ENCODE measurements at regions not wholly inside any gene's neighbourhood (a gene's known extent, or its start where the extent isn't known, plus 50 kb on each side); places are given as distances from the start of the nearest gene placed in this dataset.

- TF ChIP-seq EZH2 (IDR thresholded peaks at IDR 0.05; ENCODE audit: borderline replicate concordance, low read depth, low read length, severe bottlenecking) = no peak
- no peak for TF ChIP-seq CTCF (IDR thresholded peaks at IDR 0.05; ENCODE audit: extremely low read depth in 1 of 2, insufficient read depth in 1 of 2, low read depth in 1 of 2, low read length in 2 of 2)
These were observed 124.5 kb downstream of the TLR5 start for GRCh38 chr1:223018534-223018933.
